ENCODE measurements at regions not wholly inside any gene's neighbourhood (a gene's known extent, or its start where the extent isn't known, plus 50 kb on each side); places are given as distances from the start of the nearest gene placed in this dataset.

DNA sequence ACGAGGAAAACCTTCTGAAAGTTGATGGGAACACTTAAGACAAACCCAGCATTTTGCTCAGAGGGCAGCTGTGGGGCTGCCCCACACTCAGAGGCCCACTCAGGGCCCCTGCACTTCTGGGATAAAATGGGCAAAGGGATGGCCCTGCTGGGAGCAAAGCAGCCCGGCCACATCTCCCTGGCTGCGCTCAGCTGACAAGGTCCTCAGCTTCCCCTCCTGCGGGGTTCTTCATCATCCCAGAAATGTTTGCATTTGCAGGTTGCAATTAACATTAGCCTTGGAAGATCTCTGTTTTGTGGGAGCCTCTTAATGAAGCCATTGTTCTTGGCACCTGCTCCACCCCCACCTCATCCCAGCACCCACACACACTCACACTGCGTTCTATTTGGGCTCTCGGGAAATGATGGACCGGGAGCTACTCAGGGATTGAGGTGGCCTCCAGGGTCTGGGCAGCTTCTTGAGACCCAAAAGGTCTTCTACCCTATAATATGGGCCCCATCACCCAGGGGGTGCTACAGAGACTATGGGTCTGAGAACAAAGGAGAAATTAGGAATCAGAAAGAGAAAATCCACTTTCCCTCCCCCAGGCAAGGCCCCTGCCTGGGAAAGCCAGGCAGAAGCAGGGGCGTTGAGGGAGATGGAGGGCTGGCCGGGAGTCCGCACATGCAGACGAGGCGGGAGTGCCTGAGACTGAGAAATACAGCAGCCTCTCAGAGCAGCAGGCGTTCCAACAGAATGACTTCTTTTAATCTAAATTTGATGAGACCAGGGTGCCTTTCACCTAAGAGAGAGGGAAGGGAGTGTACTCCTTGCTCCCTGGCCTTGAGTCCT, 53.7 kb upstream of the RPL38 start:
- H3K9me3 ChIP-seq (ENCODE audit: control insufficient read depth, low read length), result no peaks in the 10 kb centered on the region
- H3K4me1 ChIP-seq (ENCODE audit: control insufficient read depth, insufficient read depth, low read length, poor library complexity, severe bottlenecking), result no peaks in the 10 kb centered on the region
- no peak overlapping the region for H3K27ac ChIP-seq (ENCODE audit: low read depth, low read length, severe bottlenecking)
- H3K4me3 ChIP-seq (ENCODE audit: extremely low read depth, insufficient read depth, low read length, poor library complexity, severe bottlenecking), result no peak overlapping the region
- 82% methylated on average over 11 to 12 of the region's 13 CpGs for WGBS, 2 experiments (ENCODE audit: insufficient coverage in 2 of 2)
- H3K36me3 ChIP-seq (ENCODE audit: control insufficient read depth, insufficient read depth, low read length), result no peaks in the 10 kb centered on the region

GRCh38 chr17:74150428-74151025, 53.0 kb upstream of the RPL38 start:
- no peaks in the 10 kb centered on the region for H3K36me3 ChIP-seq (ENCODE audit: control insufficient read depth, insufficient read depth, low read length)
- H3K4me1 ChIP-seq (ENCODE audit: control insufficient read depth, insufficient read depth, low read length, poor library complexity, severe bottlenecking), result no peaks in the 10 kb centered on the region
- no peak overlapping the region for H3K27ac ChIP-seq (ENCODE audit: low read depth, low read length, severe bottlenecking)
- H3K9me3 ChIP-seq (ENCODE audit: control insufficient read depth, low read length), result no peaks in the 10 kb centered on the region
- 77 to 81% methylated on average over 10 of the region's 14 CpGs for WGBS, 2 experiments (ENCODE audit: insufficient coverage in 2 of 2)
- no peak overlapping the region for H3K4me3 ChIP-seq (ENCODE audit: extremely low read depth, insufficient read depth, low read length, poor library complexity, severe bottlenecking)

GRCh38 chr17:74151551-74152315, 51.7 kb upstream of the RPL38 start:
- Histone ChIP-seq H3K4me1 (ENCODE audit: control insufficient read depth, insufficient read depth, low read length, poor library complexity, severe bottlenecking) (no peaks in the 10 kb centered on the region), H3K36me3 (ENCODE audit: control insufficient read depth, insufficient read depth, low read length) (no peaks in the 10 kb centered on the region), H3K27ac (ENCODE audit: low read depth, low read length, severe bottlenecking) (no peak overlapping the region), H3K9me3 (ENCODE audit: control insufficient read depth, low read length) (no peaks in the 10 kb centered on the region), H3K4me3 (ENCODE audit: extremely low read depth, insufficient read depth, low read length, poor library complexity, severe bottlenecking) (no peak overlapping the region)
- 91 to 97% methylated on average over 16 to 18 of the region's 18 CpGs for WGBS, 2 experiments (ENCODE audit: insufficient coverage in 2 of 2)

- no peak overlapping the region for H3K27ac ChIP-seq (ENCODE audit: low read depth, low read length, severe bottlenecking)
- WGBS, 2 experiments (ENCODE audit: insufficient coverage in 2 of 2), result 87 to 88% methylated on average over 6 to 12 of the region's 12 CpGs
- H3K9me3 ChIP-seq (ENCODE audit: control insufficient read depth, low read length), result no peaks in the 10 kb centered on the region
- H3K36me3 ChIP-seq (ENCODE audit: control insufficient read depth, insufficient read depth, low read length), result no peaks in the 10 kb centered on the region
- H3K4me3 ChIP-seq (ENCODE audit: extremely low read depth, insufficient read depth, low read length, poor library complexity, severe bottlenecking), result no peak overlapping the region
- H3K4me1 ChIP-seq (ENCODE audit: control insufficient read depth, insufficient read depth, low read length, poor library complexity, severe bottlenecking), result no peaks in the 10 kb centered on the region
Measured at GRCh38 chr17:74152591-74153455, 50.7 kb upstream of the RPL38 start.

DNA sequence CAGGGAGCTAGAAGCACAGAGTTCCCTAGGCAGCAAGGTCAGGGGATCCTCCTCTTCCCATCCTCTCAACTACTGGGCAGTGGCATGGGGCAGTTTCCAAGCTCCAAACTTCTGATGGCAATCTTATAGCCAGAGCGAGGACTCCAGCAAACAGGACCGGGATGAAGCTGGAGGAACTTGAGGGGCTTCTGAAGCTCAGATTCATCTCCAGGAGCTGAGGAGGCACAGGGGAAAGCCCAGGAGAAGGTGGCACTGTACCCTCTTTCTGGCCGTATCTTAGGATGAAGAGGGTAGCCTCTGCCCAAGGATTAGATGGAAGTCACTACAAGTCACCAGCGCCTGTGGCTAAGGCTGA, 50.0 kb upstream of the RPL38 start:
- H3K9me3 ChIP-seq (ENCODE audit: control insufficient read depth, low read length), result no peaks in the 10 kb centered on the region
- H3K36me3 ChIP-seq (ENCODE audit: control insufficient read depth, insufficient read depth, low read length), result no peaks in the 10 kb centered on the region
- H3K4me1 ChIP-seq (ENCODE audit: control insufficient read depth, insufficient read depth, low read length, poor library complexity, severe bottlenecking), result no peaks in the 10 kb centered on the region
- WGBS, 2 experiments (ENCODE audit: insufficient coverage in 2 of 2), result 95 to 96% methylated on average over 4 of the region's 4 CpGs
- no peak overlapping the region for H3K4me3 ChIP-seq (ENCODE audit: extremely low read depth, insufficient read depth, low read length, poor library complexity, severe bottlenecking)
- no peak overlapping the region for H3K27ac ChIP-seq (ENCODE audit: low read depth, low read length, severe bottlenecking)

Measured in mesodermal cell (in vitro differentiated cells).